Aorta (tissue), 5 donors: ENCODE measurements at regions not wholly inside any gene's neighbourhood (a gene's known extent, or its start where the extent isn't known, plus 50 kb on each side); places are given as distances from the start of the nearest gene placed in this dataset.

ENCODE experiments used
- ATAC-seq: fragments of 200-7000 bp; cut with Tn5 transposase; one replicate; pipeline ENCODE4 v1.9.1; 2022; ENCODE audit warnings: moderate library complexity; ENCODE audit not compliant: low FRiP score
- DNase-seq, 2 donors: peaks; one replicate each; pipeline ENCODE4 v3.0.0-alpha.2; 2020
- H3K27ac ChIP-seq, 2 donors: one replicate each; pipeline ENCODE4 v1.5.1; 2013; ENCODE audit warnings: low read length in 2 of 2, mild to moderate bottlenecking in 2 of 2, moderate library complexity in 2 of 2, control low read depth in 1 of 2, inconsistent platforms in 1 of 2, low read depth in 1 of 2
- H3K27me3 ChIP-seq, 2 donors: one replicate each; pipeline ENCODE4 v1.6.1; 2013; ENCODE audit warnings: control low read depth in 1 of 2, low read length in 1 of 2, mild to moderate bottlenecking in 1 of 2, moderate library complexity in 1 of 2; ENCODE audit not compliant: insufficient read depth in 2 of 2, control insufficient read depth in 1 of 2
- H3K36me3 ChIP-seq, 2 donors: one replicate each; pipeline ENCODE4 v1.6.1; 2013; ENCODE audit warnings: control low read depth in 1 of 2, low read length in 1 of 2, mild to moderate bottlenecking in 1 of 2; ENCODE audit not compliant: insufficient read depth in 2 of 2, control insufficient read depth in 1 of 2
- H3K4me1 ChIP-seq, 2 donors: one replicate each; pipeline ENCODE4 v1.6.1; 2013; ENCODE audit warnings: low read length in 2 of 2, control low read depth in 1 of 2, mild to moderate bottlenecking in 1 of 2, moderate library complexity in 1 of 2; ENCODE audit not compliant: insufficient read depth in 2 of 2, control insufficient read depth in 1 of 2
- H3K4me3 ChIP-seq, 2 donors: one replicate each; pipeline ENCODE4 v1.5.1; 2013; ENCODE audit warnings: low read length in 2 of 2, control low read depth in 1 of 2, mild to moderate bottlenecking in 1 of 2
- H3K9me3 ChIP-seq: one replicate; pipeline ENCODE4 v1.6.1; 2013; ENCODE audit warnings: mild to moderate bottlenecking, low read length; ENCODE audit not compliant: control insufficient read depth
- WGBS, 2 donors: extraction: QIAGEN DNeasy Blood & Tissue Kit; methylation state at CpG; one replicate each; pipeline ENCODE4 v1.1.7; 2013; 5-methylcytosine and 5-hydroxymethylcytosine counted together
- intact Hi-C, 2 donors: fragments of 100-400 bp; cut with DNase I; formaldehyde crosslinking; loops; one replicate each; pipeline versions ENCODE4 v1.14.2 to v1.15.0; 2022
- donor health status: healthy with polysubstance abuse.
- donor health status: Bipolar disorder and iron deficiency.
- donor health status: DM: no; HTN: no; CAD: no.
- donor health status: DM: no; HTN: no; CAD: no.
- donor health status: DM: yes; HTN: yes; CAD: no.

DNA sequence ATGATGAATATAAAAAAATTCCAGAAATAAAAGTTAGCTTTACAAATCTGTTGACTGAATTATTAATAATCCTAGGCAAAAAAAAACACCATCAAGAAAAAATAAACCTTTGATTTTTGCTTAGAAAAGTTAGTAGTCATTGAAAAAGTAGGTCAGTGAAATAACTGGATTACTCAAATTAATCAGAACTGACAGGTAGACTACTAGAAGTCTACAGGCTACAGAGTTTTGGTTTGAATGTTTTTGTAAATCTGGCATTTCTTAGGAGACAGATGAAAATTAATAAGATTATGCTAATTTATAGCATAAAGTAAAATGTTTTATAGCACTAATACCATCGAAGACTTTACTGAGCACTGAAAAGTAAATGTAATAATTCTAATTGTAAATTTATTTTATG, 511.9 kb downstream of the PTPRC start:
- ATAC-seq, result no peak
- no peak for DNase-seq

DNA sequence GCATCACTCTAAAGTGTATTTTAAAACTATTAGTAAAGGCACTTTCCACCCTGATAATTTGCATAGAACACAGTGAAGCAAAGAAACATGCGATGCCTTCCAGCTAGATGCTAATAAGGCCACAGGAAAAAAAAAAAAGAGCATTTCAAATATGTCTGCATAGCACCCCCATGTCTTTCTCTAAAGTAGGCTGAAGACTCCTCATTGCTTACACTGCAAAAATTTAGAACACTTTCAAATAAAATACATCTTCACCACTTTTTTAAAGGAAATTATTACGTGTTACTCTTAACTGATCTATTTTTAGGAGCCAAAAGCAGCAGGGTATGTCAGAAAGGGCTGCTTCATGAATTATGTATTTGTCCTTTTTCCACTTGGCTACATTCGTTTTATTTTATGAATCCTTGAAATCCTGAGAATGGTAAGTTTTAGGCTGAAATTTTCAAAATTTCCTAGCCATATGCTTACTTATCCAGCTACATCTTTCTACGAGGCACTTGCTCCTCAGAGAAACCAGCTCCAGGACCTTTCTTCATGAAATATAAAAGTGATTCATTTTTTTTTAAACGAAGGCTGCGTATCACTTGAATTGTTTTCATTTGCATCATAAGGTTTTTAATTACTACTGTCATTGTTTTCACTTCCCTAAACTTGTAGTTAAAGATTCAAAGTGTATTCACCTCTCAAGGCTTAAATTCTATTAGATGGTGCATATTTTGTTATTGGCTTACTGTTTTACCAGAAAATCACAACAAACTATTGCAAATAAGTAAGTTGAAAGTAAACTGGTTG, 513.0 kb downstream of the PTPRC start:
- no peaks in the 10 kb centered on the region for H3K4me1 ChIP-seq
- intact Hi-C loops, result no loop called here
- H3K27ac ChIP-seq, result no peak overlapping the region
- no peak overlapping the region for H3K4me3 ChIP-seq
- DNase-seq, result no peak
- H3K9me3 ChIP-seq, result no peaks in the 10 kb centered on the region
- no peaks in the 10 kb centered on the region for H3K27me3 ChIP-seq
- 67 to 69% methylated on average over 6 of the region's 6 CpGs for WGBS, 2 donors
- no peak for ATAC-seq
- no peaks in the 10 kb centered on the region for H3K36me3 ChIP-seq

More for the DNA sequence above, 511.9 kb downstream of the PTPRC start:
- WGBS, 2 donors, result 81 to 85% methylated on average over 1 of the region's 1 CpG
- Histone ChIP-seq H3K27ac (no peak overlapping the region), H3K9me3 (no peaks in the 10 kb centered on the region), H3K36me3 (no peaks in the 10 kb centered on the region), H3K27me3 (no peaks in the 10 kb centered on the region), H3K4me1 (no peaks in the 10 kb centered on the region), H3K4me3 (no peak overlapping the region)
- intact Hi-C loops, result no loop called here

DNA sequence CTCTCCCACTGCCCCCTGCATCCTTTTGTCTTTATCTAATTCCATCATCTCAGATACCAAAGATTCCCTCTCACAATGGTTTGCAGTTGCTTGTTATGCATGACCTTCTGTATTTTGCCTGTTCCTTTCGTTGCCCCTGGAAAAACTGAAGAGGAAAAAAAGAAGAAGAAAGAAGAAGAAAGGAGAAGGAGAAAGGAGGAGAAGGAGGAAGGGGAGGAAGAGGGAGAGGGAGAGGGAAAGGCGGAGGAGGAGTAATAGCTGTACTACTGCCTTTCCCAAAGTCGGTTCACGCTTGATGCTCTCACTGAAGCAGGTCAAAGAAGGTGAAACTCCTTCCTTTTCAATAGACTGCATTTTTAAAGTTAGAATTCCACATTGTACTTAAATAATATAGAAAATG, 513.8 kb downstream of the PTPRC start:
- ATAC-seq (no peak), DNase-seq (no peak)
- H3K9me3 ChIP-seq, result no peaks in the 10 kb centered on the region
- intact Hi-C loops, result no loop called here
- no peaks in the 10 kb centered on the region for H3K36me3 ChIP-seq
- no peaks in the 10 kb centered on the region for H3K4me1 ChIP-seq
- H3K27ac ChIP-seq, result no peak overlapping the region
- no peaks in the 10 kb centered on the region for H3K27me3 ChIP-seq
- no peak overlapping the region for H3K4me3 ChIP-seq
- WGBS, 2 donors, result 74 to 75% methylated on average over 4 of the region's 4 CpGs

DNA sequence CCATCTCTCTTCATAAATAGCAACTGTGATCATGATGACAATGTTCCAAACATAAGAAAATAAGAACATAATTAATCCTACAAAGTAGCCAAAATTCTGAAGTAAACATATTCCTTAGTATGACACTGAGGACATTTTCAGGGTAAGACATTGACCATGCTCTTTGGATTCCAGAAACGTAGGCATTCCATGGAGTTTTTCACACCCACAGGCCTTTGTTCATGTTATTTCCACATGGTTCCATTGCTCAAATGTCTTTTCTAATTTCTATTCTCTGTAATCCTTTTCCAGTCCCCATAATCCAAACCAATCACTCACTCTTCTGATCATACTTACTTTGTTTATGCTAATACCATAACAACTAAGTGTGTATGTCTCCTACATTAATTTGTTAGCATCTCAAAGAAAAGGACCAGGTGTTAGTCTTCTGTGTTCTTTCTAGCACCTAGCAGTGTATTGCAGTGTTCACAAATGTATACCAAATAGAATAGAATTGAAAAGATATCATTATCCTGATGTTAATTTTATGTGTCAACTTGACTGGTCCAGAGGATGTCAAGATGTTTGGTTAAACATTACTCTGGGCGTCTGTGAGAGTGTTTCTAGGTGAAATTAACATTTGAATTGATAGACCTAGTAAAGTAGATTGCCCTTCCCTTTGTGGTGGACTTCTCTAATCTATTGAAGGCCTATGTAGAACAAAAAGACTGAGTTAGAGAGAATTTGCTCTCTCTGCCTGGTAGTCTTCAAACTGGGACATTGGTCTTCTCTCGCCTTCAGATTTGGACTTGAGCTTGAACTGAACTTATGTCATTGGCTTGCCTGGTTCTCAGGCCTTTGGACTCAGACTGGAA, 516.6 kb downstream of the PTPRC start:
- Histone ChIP-seq H3K27ac (no peak overlapping the region), H3K9me3 (no peaks in the 10 kb centered on the region), H3K4me1 (no peaks in the 10 kb centered on the region), H3K36me3 (no peaks in the 10 kb centered on the region), H3K27me3 (no peaks in the 10 kb centered on the region), H3K4me3 (no peak overlapping the region)
- DNase-seq (no peak), ATAC-seq (no peak)
- intact Hi-C loops, result no loop called here
- 84 to 88% methylated on average over 3 of the region's 3 CpGs for WGBS, 2 donors

DNA sequence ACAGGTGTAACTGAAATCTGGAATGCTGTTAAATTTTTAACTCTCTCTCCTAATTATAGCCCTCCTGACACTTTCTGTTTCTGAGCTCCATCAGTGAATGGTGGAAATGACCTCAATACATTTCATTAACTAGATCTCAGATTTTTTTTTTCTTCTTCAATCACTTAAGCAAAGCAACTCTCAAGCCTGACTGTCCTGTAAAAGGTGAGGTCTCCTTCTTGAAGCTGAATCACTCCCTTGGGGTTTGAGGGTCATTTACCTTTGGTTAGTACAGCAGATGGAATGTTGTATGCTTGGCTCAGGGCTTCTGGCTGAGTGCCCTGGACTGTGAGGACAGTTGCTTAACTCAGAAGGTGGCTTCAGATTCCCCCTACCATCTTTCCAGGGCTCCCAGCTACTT, 518.7 kb downstream of the PTPRC start:
- no peaks in the 10 kb centered on the region for H3K36me3 ChIP-seq
- DNase-seq (no peak), ATAC-seq (no peak)
- no peaks in the 10 kb centered on the region for H3K4me1 ChIP-seq
- H3K27ac ChIP-seq, result no peak overlapping the region
- no peaks in the 10 kb centered on the region for H3K27me3 ChIP-seq
- no peaks in the 10 kb centered on the region for H3K9me3 ChIP-seq
- H3K4me3 ChIP-seq, result no peak overlapping the region
- intact Hi-C loops, result no loop called here

DNA sequence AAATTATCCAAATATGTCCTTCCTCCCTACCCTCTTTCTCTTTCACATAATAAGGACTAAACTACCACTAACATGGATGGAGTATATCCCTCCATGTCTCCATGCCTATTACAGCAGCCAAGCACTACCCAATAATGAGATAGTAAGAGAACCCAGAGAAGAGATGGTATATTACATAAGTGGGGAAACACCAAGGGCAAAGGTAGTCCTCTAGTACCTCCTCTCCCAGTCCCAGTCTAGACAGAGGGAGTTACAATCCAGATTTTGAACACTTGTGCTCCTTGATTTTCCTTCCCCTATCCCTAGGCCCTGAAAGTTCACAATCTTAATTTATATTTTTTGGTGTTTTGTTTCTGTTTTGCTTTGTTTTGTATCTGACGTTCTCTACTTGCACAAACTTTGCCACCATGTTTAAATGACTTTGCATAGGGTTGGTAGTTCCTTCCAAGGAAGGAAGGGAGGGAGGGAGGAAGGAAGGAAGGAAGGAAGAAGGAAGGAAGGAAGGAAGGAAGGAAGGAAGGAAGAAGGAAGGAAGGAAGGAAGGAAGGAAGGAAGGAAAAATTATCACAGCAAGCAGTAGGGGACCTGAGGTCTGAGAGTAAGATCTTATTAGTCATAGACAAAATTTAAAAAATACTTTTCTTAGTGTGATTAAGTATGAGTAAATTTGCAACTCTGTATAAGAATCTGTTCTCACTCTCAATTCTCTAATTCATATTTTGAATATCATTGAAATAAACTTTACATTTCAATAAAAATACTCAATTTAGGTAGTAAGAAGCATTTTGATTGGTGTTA, 521.9 kb downstream of the PTPRC start:
- H3K27me3 ChIP-seq, result no peaks in the 10 kb centered on the region

DNA sequence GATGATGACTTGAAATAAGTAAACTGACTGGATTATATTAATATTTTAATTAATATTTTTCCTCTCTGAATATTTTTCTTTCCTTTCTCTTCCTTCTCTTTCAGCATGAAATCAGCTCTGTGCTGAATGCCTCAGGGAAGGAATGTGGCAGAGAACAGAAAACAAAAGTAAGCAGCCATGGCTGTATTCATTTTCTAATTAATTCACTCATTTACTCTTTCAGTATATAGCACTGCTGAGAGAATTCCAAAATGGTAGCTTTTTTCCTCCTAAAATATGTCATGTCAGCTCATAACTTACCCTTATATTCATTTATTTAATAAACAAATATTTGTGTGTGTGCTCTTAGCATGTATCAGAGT, 522.5 kb downstream of the PTPRC start:
- Histone ChIP-seq H3K4me1 (no peaks in the 10 kb centered on the region), H3K9me3 (no peaks in the 10 kb centered on the region), H3K4me3 (no peak overlapping the region), H3K27me3 (no peaks in the 10 kb centered on the region), H3K36me3 (no peaks in the 10 kb centered on the region), H3K27ac (no peak overlapping the region)
- no peak for DNase-seq
- intact Hi-C loops, result no loop called here
- no peak for ATAC-seq

More for the DNA sequence above, 521.9 kb downstream of the PTPRC start:
- no peak for ATAC-seq
- H3K9me3 ChIP-seq, result no peaks in the 10 kb centered on the region
- DNase-seq, result no peak
- H3K36me3 ChIP-seq, result no peaks in the 10 kb centered on the region
- no peak overlapping the region for H3K4me3 ChIP-seq
- intact Hi-C loops, result no loop called here
- WGBS, 2 donors, result 81 to 83% methylated on average over 1 of the region's 1 CpG
- no peak overlapping the region for H3K27ac ChIP-seq
- no peaks in the 10 kb centered on the region for H3K4me1 ChIP-seq

DNA sequence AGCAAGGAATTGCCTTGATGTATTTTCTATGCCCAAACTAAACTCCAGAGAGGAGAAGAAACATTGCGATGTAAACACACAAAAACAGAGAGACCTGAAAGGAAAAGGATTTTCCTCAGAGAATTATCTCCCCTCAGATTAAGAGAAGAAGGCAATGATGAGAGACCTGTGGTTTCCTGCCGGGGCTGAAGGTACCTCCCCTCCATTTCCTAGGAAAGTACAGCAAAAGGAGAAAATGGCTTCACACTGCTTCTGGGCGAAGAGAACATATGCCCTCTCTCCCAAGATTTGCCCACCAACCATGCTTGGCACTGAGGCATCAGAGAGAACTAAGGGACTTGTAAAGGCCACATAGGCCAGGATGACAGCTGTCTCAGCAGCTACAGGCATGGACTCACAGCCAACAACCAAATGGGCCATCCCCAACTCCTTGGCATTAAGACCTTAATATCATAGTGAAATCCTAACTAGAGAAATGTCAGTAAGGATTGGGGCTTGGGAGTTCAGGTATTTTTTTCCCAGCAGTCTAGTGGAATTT, 523.0 kb downstream of the PTPRC start:
- H3K4me3 ChIP-seq, result no peak overlapping the region
- 93 to 95% methylated on average over 3 of the region's 3 CpGs for WGBS, 2 donors

More for the DNA sequence above, 523.0 kb downstream of the PTPRC start:
- Histone ChIP-seq H3K4me1 (no peaks in the 10 kb centered on the region), H3K9me3 (no peaks in the 10 kb centered on the region), H3K36me3 (no peaks in the 10 kb centered on the region), H3K27ac (no peak overlapping the region), H3K27me3 (no peaks in the 10 kb centered on the region)
- no peak for DNase-seq
- ATAC-seq, result no peak
- intact Hi-C loops, result no loop called here
